GM13976 (cell line): ENCODE measurements at regions not wholly inside any gene's neighbourhood (a gene's known extent, or its start where the extent isn't known, plus 50 kb on each side); places are given as distances from the start of the nearest gene placed in this dataset.

Source experiments
- DNase-seq: peaks from one replicate; pipeline ENCODE4 v3.0.0; 2012; ENCODE audit warnings: low spot score
- in situ Hi-C: fragments of 300-500 bp; cut with MboI; formaldehyde crosslinking; loops from one replicate; pipeline ENCODE4 v1.12.0; 2022; ENCODE audit warnings: low sequenced_read_pairs, mixed read lengths, inconsistent platforms; ENCODE audit not compliant: unreplicated experiment
- TF ChIP-seq, protein P1 (sequence below): IDR thresholded peaks from 2 replicates; pipeline ENCODE4 v1.5.1; 2012; ENCODE audit warnings: borderline replicate concordance, mild to moderate bottlenecking; ENCODE audit not compliant: insufficient read depth; ENCODE audit errors: extremely low read depth, missing control alignments, control extremely low read depth

DNA sequence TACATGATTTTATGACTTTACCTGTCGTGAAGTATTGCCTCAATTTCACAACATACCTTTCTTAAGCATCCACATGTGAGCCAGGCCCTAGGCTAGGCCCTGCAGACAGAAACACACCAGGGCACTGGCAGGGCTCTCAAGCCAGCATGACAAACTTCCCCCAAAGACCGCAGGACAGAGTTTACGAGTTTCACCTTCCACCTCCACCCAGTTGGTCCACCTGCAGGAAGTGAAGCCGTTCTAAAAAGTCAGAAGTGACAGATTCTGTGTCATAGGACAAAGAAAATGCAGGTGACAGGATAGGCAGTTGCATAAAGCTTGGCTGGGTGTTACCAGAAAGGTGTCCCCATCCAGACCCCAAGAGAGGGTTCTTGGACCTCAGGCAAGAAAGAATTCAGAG lies 382.3 kb downstream of the PCNX1 start:
- in situ Hi-C loops = no loop called here

DNA sequence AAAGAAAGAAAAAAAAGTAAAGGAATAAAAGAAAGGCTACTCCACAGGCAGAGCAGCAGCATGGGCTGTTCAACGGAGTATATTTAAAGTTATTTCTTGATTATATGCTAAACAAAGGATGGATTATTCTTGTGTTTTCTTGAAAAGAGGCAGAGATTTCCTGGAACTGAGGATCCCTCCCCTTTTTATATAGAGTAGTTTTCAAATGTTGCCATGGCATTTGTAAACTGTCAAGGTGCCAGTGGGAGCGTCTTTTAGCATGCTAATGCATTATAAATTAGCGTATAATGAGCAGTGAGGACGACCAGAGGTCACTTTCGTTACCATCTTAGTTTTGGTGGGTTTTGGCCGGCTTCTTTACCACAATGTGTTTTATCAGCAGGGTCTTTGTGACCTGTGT lies 383.0 kb downstream of the PCNX1 start:
- DNase-seq = no peak
- in situ Hi-C loops = no loop called here
- TF ChIP-seq, protein P1, sequence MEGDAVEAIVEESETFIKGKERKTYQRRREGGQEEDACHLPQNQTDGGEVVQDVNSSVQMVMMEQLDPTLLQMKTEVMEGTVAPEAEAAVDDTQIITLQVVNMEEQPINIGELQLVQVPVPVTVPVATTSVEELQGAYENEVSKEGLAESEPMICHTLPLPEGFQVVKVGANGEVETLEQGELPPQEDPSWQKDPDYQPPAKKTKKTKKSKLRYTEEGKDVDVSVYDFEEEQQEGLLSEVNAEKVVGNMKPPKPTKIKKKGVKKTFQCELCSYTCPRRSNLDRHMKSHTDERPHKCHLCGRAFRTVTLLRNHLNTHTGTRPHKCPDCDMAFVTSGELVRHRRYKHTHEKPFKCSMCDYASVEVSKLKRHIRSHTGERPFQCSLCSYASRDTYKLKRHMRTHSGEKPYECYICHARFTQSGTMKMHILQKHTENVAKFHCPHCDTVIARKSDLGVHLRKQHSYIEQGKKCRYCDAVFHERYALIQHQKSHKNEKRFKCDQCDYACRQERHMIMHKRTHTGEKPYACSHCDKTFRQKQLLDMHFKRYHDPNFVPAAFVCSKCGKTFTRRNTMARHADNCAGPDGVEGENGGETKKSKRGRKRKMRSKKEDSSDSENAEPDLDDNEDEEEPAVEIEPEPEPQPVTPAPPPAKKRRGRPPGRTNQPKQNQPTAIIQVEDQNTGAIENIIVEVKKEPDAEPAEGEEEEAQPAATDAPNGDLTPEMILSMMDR = no peak

More for the DNA sequence above, 382.3 kb downstream of the PCNX1 start:
- TF ChIP-seq, protein P1 = no peak
- peak; percentile 25 for DNase-seq

DNA sequence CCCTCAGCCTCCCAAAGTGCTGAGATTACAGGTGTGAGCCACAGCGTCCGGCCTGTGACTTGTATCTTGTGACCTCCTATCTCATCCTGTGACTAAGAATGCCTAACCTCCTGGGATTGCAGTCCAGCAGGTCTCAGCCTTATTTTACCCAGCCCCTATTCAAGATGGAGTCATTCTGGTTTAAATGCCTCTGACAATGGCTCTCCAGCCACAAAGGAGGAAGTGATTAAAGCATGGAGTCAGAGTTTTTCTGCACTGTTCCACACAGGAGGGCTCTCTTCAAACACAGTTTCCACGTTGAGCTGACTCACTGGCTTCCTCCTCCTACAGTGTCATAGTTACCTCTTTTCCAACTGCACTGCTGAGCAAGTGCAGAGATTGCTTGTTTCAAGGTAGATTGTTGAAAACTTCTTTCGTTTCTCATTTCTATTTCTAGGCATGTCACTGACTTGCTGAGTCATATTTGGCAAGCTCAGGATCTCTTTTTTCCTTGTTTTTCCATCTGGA lies 383.8 kb downstream of the PCNX1 start:
- in situ Hi-C loops = no loop called here
- TF ChIP-seq, protein P1 = no peak
- peak; percentile 51 for DNase-seq

DNA sequence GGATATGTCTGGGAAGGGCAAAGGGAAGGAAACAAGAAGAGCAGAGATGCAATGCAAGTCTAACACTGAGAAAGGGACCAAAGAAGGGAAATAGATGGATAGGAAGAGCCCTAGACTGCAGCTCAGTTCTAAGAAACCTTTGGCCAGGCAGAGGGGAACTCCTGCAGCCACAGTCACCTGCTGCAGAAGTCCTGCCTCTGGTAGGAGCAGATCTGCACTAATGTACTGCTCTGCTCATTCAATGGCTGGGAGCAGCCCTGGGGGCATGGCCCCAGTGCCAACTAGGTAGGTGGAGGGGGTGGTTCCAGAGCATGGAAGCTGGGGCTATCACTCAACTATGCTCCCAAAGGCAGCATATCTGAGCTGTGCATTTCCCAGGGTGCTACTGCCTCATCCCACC lies 388.9 kb downstream of the PCNX1 start:
- TF ChIP-seq, protein P1 = no peak
- no peak for DNase-seq
- in situ Hi-C loops = no loop called here

DNA sequence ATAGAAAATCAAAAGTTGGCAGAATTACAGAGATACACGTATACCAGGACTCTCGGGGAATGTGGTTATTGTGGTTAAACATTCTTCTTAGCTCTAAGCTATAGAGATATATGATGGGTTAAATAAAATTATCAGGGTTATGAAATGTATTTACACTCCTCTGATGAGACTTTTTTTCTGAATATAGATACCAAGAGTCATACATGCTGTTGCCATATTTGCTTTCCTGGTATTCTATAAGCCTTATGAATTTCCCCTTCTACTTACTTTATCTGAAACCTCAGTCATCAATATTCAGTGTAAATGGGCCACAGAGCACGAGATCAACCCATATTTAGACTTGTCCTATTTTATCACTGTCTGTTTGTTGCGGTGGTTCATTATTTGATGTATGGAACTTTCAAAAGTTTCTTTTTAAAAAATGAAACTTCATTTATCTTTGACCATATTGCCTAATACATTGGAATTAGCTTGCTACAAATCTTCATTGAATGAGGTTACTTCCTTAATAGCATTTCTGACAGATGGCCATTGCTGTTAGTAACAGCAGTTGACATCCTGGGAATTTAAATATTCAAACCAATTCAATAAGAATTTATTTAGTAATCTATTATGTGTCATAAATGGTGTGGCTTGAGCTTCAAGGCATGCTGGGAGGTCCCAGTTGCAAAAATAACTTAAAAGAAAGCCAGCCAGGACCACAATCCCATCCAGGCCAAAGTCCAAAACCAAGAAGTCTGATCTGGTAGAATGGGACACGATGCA lies 393.5 kb downstream of the PCNX1 start:
- TF ChIP-seq, protein P1 = no peak
- no peak for DNase-seq
- in situ Hi-C loops = no loop called here

DNA sequence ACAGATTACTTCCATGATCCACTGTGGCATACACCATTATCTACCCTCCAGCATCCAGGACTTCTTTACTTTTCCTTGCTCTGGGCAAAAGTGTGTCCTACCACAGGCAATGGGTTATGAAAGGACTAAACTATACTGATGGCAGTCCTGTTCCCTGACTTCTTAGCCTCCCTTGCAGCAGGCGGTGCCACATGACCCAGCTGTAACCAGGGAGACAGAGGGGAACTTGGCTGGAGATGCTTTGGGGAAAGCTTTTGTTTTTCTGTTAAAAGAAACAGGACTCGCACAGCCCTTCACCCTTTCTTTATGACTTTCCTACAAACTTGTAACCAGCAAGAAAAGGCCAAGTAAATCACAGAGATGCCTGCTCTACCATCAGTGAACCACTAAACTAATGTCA lies 394.4 kb downstream of the PCNX1 start:
- TF ChIP-seq, protein P1 = no peak
- no peak for DNase-seq
- in situ Hi-C loops = no loop called here
